Gastrocnemius medialis (tissue), 4 donors: ENCODE measurements at regions not wholly inside any gene's neighbourhood (a gene's known extent, or its start where the extent isn't known, plus 50 kb on each side); places are given as distances from the start of the nearest gene placed in this dataset.

Source experiments
- ATAC-seq, 2 donors: fragments of 150-250 bp; one replicate each; pipeline ENCODE4 v1.9.1; 2016
- DNase-seq, 2 donors: peaks; one replicate each; pipeline ENCODE4 v3.0.0-alpha.2; 2019
- H3K27ac ChIP-seq, 4 donors: fragments of 200-600 bp; sonication (generic); 1 replicate in 1 of 4; 2 replicates in 3 of 4; pipeline ENCODE4 v1.5.1; 2016 to 2018; ENCODE audit warnings: mild to moderate bottlenecking in 2 of 4, moderate library complexity in 1 of 4
- H3K27me3 ChIP-seq, 3 donors: fragments of 200-600 bp; sonication (generic) in 2 of 3; 1 replicate in 1 of 3; 2 replicates in 2 of 3; pipeline versions ENCODE4 v1.5.1 to v1.6.0; 2016 to 2019; ENCODE audit warnings: mild to moderate bottlenecking in 1 of 3, moderate library complexity in 1 of 3
- H3K36me3 ChIP-seq, 2 donors: fragments of 200-600 bp; sonication (generic) in 1 of 2; one replicate each; pipeline ENCODE4 v1.5.1; 2017 to 2018
- H3K4me1 ChIP-seq, 2 donors: fragments of 200-600 bp; sonication (generic) in 1 of 2; one replicate each; pipeline ENCODE4 v1.5.1; 2016 to 2017; ENCODE audit warnings: mild to moderate bottlenecking in 2 of 2
- H3K4me3 ChIP-seq, 4 donors: fragments of 200-600 bp; sonication (generic) in 3 of 4; 1 replicate in 1 of 4; 2 replicates in 3 of 4; pipeline ENCODE4 v1.5.1; 2016 to 2019; ENCODE audit warnings: mild to moderate bottlenecking in 2 of 4
- H3K9me3 ChIP-seq, 3 donors: fragments of 200-600 bp; sonication (generic) in 2 of 3; 1 replicate in 1 of 3; 2 replicates in 2 of 3; pipeline ENCODE4 v1.5.1; 2016 to 2019
- CTCF ChIP-seq, 5 experiments: fragments of 450-650 bp in 3 of 5; fragments of 200-600 bp in 2 of 5; sonication (generic) in 2 of 5; IDR thresholded peaks in 4 of 5; conservative IDR thresholded peaks in 1 of 5; 1 replicate in 4 of 5; 2 replicates in 1 of 5; pipeline ENCODE4 v1.5.1; 2016 to 2019; ENCODE audit warnings: antibody characterized with exemption in 5 of 5, mild to moderate bottlenecking in 3 of 5, moderate library complexity in 3 of 5
- POLR2A ChIP-seq, 2 donors: fragments of 450-650 bp; IDR thresholded peaks; one replicate each; pipeline ENCODE4 v1.6.1; 2017; ENCODE audit warnings: antibody characterized with exemption in 2 of 2, mild to moderate bottlenecking in 2 of 2, moderate library complexity in 2 of 2
- in situ Hi-C, 4 donors: fragments of 200-750 bp; cut with MboI; loops; one replicate each; pipeline versions ENCODE4 v1.15.0 to v1.8.0; 2017; ENCODE audit warnings: low sequenced_read_pairs in 4 of 4
- intact Hi-C: fragments of 100-400 bp; cut with DNase I; formaldehyde crosslinking; loops from one replicate; pipeline ENCODE4 v1.15.1; 2023; ENCODE audit warnings: low total_unique reads

- in situ Hi-C loops = no loop called here
Observed at GRCh38 chr13:73300718-73301425, 242.1 kb downstream of the KLF5 start.

DNA sequence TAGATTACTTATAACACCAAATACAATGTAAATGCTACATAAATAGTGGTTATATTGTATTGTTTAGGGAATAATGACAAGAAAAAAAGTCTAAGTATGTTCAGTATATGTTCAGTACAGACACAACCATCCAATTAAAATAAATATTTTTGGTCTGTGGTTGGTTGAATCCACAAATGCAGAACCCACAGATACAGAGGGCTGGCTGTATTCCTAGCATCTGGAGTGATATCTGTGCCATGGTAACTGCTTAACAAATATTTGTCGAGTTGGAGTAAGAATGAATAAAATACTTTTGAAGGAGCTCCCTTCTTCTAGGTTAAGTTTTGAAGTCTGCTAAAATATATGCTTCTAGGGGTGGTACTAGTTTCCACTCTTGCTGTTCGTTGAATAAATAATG, 241.0 kb downstream of the KLF5 start:
- in situ Hi-C loops (no loop called here), intact Hi-C loops (no loop called here)
- Histone ChIP-seq H3K9me3 (no peaks in the 10 kb centered on the region), H3K4me1 (no peaks in the 10 kb centered on the region), H3K27ac (no peak overlapping the region), H3K36me3 (no peaks in the 10 kb centered on the region), H3K27me3 (no peaks in the 10 kb centered on the region), H3K4me3 (no peak overlapping the region)
- TF ChIP-seq CTCF (IDR thresholded peaks at IDR 0.05 in 4 of 5, conservative IDR thresholded peaks at IDR 0.05 in 1 of 5) (no peak), POLR2A (IDR thresholded peaks at IDR 0.05) (no peak)
- no peak for DNase-seq
- ATAC-seq = no peak

More at GRCh38 chr13:73300718-73301425, 242.1 kb downstream of the KLF5 start:
- H3K4me1 ChIP-seq = no peaks in the 10 kb centered on the region
- H3K27me3 ChIP-seq = no peaks in the 10 kb centered on the region
- TF ChIP-seq POLR2A (IDR thresholded peaks at IDR 0.05) (no peak), CTCF (IDR thresholded peaks at IDR 0.05 in 4 of 5, conservative IDR thresholded peaks at IDR 0.05 in 1 of 5) (no peak)
- no peaks in the 10 kb centered on the region for H3K9me3 ChIP-seq
- H3K27ac ChIP-seq = no peak overlapping the region
- no peak for DNase-seq
- no peak for ATAC-seq
- H3K4me3 ChIP-seq = no peak overlapping the region
- intact Hi-C loops = no loop called here
- H3K36me3 ChIP-seq = no peaks in the 10 kb centered on the region

DNA sequence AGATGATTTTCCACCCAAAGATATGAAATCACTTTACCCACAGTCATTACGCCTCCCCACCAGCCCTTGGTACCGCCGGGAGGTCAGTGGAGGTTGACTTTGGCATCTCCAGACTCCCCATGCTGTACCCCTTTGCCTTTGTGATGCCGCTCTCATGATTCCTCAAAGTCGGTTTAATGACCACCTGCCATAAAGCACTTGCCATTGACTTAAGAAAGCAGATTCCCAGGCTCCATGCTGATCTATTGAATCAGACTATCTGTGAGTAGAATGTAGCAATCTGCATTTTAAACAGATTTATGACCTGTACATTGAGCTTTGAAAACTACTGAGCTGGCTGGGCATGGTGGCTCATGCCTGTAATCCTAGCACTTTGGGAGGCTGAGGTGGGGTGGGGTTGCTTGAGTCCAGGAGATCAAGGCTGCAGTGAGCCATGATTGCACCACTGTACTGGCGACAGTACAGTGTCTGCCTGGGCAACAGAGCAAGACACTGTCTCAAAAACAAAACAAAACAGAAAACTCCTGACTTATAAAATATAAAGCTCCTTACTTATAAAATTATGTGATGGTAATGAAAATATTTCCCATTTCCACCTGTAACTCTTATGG, 235.2 kb downstream of the KLF5 start:
- in situ Hi-C loops = no loop called here
- H3K9me3 ChIP-seq = no peaks in the 10 kb centered on the region
- no peak overlapping the region for H3K4me3 ChIP-seq
- TF ChIP-seq CTCF (IDR thresholded peaks at IDR 0.05 in 4 of 5, conservative IDR thresholded peaks at IDR 0.05 in 1 of 5) = no peak
- no peak for TF ChIP-seq POLR2A (IDR thresholded peaks at IDR 0.05)
- DNase-seq (no peak), ATAC-seq (no peak)
- no peak overlapping the region for H3K27ac ChIP-seq
- no peaks in the 10 kb centered on the region for H3K27me3 ChIP-seq
- intact Hi-C loops = no loop called here
- H3K36me3 ChIP-seq = no peaks in the 10 kb centered on the region
- H3K4me1 ChIP-seq = no peaks in the 10 kb centered on the region

DNA sequence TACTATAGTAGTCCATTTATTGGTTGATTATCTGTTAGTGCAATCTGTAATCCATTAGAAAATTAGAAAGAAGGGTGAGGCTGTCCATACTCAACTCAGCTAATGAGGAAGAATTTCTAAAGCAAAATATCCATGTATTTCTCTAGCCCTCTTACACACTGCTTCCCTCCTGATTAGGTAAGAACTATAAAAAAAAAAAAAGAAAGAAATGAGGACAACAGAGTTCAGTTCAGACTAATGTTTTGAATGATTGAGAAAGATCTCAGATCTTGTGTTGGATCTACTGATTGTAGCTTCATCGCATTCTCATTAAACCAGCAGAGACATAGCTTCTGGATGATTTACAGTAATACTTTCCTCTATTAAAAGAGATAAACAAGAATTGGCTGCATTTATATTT, 233.3 kb downstream of the KLF5 start:
- DNase-seq = no peak
- TF ChIP-seq POLR2A (IDR thresholded peaks at IDR 0.05) (no peak), CTCF (IDR thresholded peaks at IDR 0.05 in 4 of 5, conservative IDR thresholded peaks at IDR 0.05 in 1 of 5) (no peak)
- H3K27ac ChIP-seq = no peak overlapping the region
- ATAC-seq = no peak
- H3K36me3 ChIP-seq = no peaks in the 10 kb centered on the region
- no peaks in the 10 kb centered on the region for H3K4me1 ChIP-seq
- H3K27me3 ChIP-seq = no peaks in the 10 kb centered on the region
- H3K4me3 ChIP-seq = no peak overlapping the region
- in situ Hi-C loops = no loop called here
- H3K9me3 ChIP-seq = no peaks in the 10 kb centered on the region
- intact Hi-C loops = no loop called here
